Activated T-helper 1 cell treated with anti-CD3 and anti-CD28 coated beads, Interleukin-12 subunit alpha, Interleukin-12 subunit beta, Interleukin-2, Interleukin-4 antibody, amounts not matched to agents 30 ng/mL and 10 ng/mL and 1 ng/mL, durations not matched to agents 14 hours and 24 hours and 36 hours (primary cell): ENCODE measurements at regions not wholly inside any gene's neighbourhood (a gene's known extent, or its start where the extent isn't known, plus 50 kb on each side); places are given as distances from the start of the nearest gene placed in this dataset.
"Not testable (repeated sequence)": the region's sequence is repeated elsewhere in the genome, so short reads cannot be mapped to it uniquely, and the experiment has no call there.

Experiments used
- DNase-seq: peaks from one replicate; pipeline ENCODE4 v3.0.0; 2021; ENCODE audit warnings: low spot score
- H3K27ac Mint-ChIP-seq: one replicate; pipeline ENCODE4 v1.8.0; 2021; ENCODE audit warnings: mild to moderate bottlenecking, mixed read lengths
- H3K27me3 Mint-ChIP-seq: one replicate; pipeline ENCODE4 v1.8.0; 2022; ENCODE audit warnings: mild to moderate bottlenecking, moderate library complexity, mixed read lengths; ENCODE audit not compliant: insufficient read depth
- H3K36me3 Mint-ChIP-seq: one replicate; pipeline ENCODE4 v1.8.0; 2021; ENCODE audit warnings: low read depth, mixed read lengths
- H3K4me1 Mint-ChIP-seq: one replicate; pipeline ENCODE4 v1.8.0; 2021; ENCODE audit warnings: low read depth, mixed read lengths
- H3K4me3 Mint-ChIP-seq: one replicate; pipeline ENCODE4 v1.8.0; 2021; ENCODE audit warnings: mild to moderate bottlenecking, moderate library complexity, mixed read lengths
- H3K9me3 Mint-ChIP-seq: one replicate; pipeline ENCODE4 v1.8.0; 2021; ENCODE audit warnings: mixed read lengths
- intact Hi-C: fragments of 100-400 bp; cut with micrococcal nuclease; formaldehyde crosslinking; loops from one replicate; pipeline ENCODE4 v1.15.1; 2024

DNA sequence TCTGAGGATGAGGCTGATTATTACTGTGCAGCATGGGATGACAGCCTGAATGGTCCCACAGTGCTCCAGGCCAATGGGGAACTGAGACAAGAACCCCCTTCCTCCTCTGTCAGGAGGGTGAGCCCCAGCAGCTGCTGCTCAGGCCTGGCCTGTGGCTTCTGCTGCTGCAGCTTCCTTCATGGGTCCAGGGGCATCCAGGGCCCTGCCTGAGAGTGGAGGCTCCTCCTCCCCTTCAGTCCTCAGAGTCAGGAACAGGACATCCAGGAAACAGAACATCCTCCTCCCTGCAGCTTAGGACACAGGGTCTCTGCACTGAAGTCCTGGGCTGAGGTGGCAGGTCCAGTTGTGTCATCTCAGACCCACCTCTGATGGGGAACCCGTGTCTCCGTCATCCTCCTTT lies 127.2 kb downstream of the ZNF280B start:
- H3K27me3 Mint-ChIP-seq, result peaks cover 31% of the 10 kb centered on the region
- H3K36me3 Mint-ChIP-seq, H3K4me3 Mint-ChIP-seq, DNase-seq, H3K9me3 Mint-ChIP-seq, intact Hi-C loops, H3K27ac Mint-ChIP-seq, H3K4me1 Mint-ChIP-seq: not testable (repeated sequence)

GRCh38 chr22:22384267-22384666 lies 124.3 kb downstream of the ZNF280B start:
- peaks cover 33% of the 10 kb centered on the region for H3K27me3 Mint-ChIP-seq

GRCh38 chr22:22384668-22385244 lies 123.8 kb downstream of the ZNF280B start:
- DNase-seq, result no peak
- Mint-ChIP-seq H3K4me1 (no peaks in the 10 kb centered on the region), H3K27ac (no peak overlapping the region), H3K9me3 (no peaks in the 10 kb centered on the region), H3K36me3 (no peaks in the 10 kb centered on the region), H3K27me3 (peaks cover 31% of the 10 kb centered on the region), H3K4me3 (no peak overlapping the region)
- intact Hi-C loops, result no loop called here

More at GRCh38 chr22:22384267-22384666, 124.3 kb downstream of the ZNF280B start:
- H3K4me3 Mint-ChIP-seq, result no peak overlapping the region
- H3K36me3 Mint-ChIP-seq, result no peaks in the 10 kb centered on the region
- no peaks in the 10 kb centered on the region for H3K4me1 Mint-ChIP-seq
- DNase-seq, result no peak
- H3K27ac Mint-ChIP-seq, result no peak overlapping the region
- intact Hi-C loops, result no loop called here
- H3K9me3 Mint-ChIP-seq, result no peaks in the 10 kb centered on the region

DNA sequence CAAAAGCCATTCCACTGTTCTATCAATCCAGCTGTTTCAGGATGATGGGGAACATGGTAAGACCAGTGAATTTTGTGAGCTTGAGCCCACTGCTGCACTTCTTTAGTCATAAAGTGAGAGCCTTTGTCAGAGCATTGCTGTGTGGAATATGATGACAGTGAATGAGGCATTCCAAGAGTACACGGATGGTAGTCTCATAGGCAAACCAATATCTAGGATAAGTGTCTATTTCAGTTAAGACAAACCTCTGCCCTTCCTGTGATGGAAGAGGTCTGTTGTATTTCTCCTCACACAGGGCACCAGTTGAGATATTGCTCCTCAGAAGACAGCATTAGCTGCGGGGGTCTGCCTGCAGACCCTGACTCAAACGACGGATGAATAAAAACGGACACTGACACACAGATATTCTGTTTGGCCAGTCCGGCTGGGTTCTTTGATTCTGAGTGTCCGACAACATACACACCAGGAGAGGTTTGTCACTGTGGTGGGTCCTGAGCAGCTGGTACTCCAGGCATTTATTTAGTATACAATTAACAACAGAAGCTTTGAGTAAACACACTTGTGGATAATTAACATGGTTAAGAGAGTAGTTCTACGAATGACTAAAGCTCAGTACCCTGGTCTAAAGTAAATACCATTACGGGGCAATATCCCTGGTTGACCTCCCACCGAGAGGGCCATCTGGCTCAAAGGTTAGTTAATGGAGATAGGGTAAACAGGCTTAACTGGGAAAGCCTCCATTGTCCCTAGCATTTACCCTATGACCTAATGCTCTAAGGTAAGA lies 121.7 kb downstream of the ZNF280B start:
- intact Hi-C loops, result no loop called here
- Mint-ChIP-seq H3K27me3 (peaks cover 28% of the 10 kb centered on the region), H3K9me3 (no peaks in the 10 kb centered on the region), H3K4me1 (no peaks in the 10 kb centered on the region), H3K4me3 (no peak overlapping the region), H3K36me3 (no peaks in the 10 kb centered on the region), H3K27ac (no peak overlapping the region)
- DNase-seq, result no peak

GRCh38 chr22:22387386-22387736 lies 121.2 kb downstream of the ZNF280B start:
- DNase-seq, result no peak
- H3K9me3 Mint-ChIP-seq, result no peaks in the 10 kb centered on the region
- intact Hi-C loops, result no loop called here
- H3K4me3 Mint-ChIP-seq, result no peak overlapping the region
- no peaks in the 10 kb centered on the region for H3K4me1 Mint-ChIP-seq
- H3K27me3 Mint-ChIP-seq, result peaks cover 25% of the 10 kb centered on the region
- H3K27ac Mint-ChIP-seq, result no peak overlapping the region
- no peaks in the 10 kb centered on the region for H3K36me3 Mint-ChIP-seq

GRCh38 chr22:22388090-22388489 lies 120.5 kb downstream of the ZNF280B start:
- H3K9me3 Mint-ChIP-seq, result no peaks in the 10 kb centered on the region
- H3K4me1 Mint-ChIP-seq, result no peaks in the 10 kb centered on the region
- intact Hi-C loops, result no loop called here
- H3K27me3 Mint-ChIP-seq, result peaks cover 24% of the 10 kb centered on the region
- no peak overlapping the region for H3K4me3 Mint-ChIP-seq
- DNase-seq, result no peak
- no peak overlapping the region for H3K27ac Mint-ChIP-seq
- no peaks in the 10 kb centered on the region for H3K36me3 Mint-ChIP-seq

- no peaks in the 10 kb centered on the region for H3K36me3 Mint-ChIP-seq
- intact Hi-C loops, result no loop called here
Measured at GRCh38 chr22:22388494-22388893, 120.0 kb downstream of the ZNF280B start.

DNA sequence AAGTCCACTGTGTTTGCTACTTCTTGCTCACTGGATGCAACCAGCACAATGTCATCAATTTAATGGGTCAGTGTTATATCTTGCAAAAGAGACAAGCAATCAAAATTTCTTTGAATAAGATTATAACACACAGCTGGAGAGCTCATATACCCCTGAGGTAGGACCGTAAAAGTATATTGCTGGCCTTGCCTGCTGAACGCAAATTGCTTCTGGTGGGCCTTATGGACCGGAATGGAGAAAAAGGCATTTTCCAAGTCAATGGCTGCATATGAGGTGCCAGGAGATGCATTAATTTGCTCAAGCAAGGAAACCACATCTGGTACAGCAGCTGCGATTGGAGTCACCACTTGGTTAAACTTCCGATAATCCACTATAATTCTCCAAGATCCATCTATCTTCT lies 119.1 kb downstream of the ZNF280B start:
- Mint-ChIP-seq H3K27ac (no peak overlapping the region), H3K9me3 (no peaks in the 10 kb centered on the region), H3K4me1 (no peaks in the 10 kb centered on the region), H3K36me3 (no peaks in the 10 kb centered on the region), H3K27me3 (peaks cover 19% of the 10 kb centered on the region), H3K4me3 (no peak overlapping the region)
- DNase-seq, result no peak
- intact Hi-C loops, result no loop called here

More at GRCh38 chr22:22388494-22388893, 120.0 kb downstream of the ZNF280B start:
- Mint-ChIP-seq H3K27ac (no peak overlapping the region), H3K4me1 (no peaks in the 10 kb centered on the region), H3K27me3 (peaks cover 20% of the 10 kb centered on the region), H3K9me3 (no peaks in the 10 kb centered on the region), H3K4me3 (no peak overlapping the region)
- DNase-seq, result no peak

DNA sequence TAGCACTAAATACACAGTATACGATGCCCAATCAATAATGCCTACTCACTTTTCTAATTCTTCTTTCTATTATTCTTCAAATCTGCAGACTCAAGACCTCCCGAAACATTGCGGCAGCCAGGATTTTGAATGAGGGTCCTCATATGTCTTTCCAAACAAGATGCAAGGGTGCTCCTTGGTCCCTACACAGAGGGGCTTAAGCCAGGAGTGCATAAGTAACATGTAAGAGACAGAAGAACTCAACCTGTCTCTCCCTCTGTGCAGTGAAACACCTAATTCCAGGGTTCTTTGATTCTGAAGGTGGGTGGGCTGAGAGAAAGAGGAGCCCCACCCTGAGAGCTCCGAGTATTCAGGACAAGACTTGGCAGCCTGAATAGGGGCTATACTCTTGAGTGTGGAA lies 117.6 kb downstream of the ZNF280B start:
- Mint-ChIP-seq H3K4me1 (no peaks in the 10 kb centered on the region), H3K4me3 (no peak overlapping the region), H3K9me3 (no peaks in the 10 kb centered on the region), H3K27ac (no peak overlapping the region), H3K36me3 (no peaks in the 10 kb centered on the region), H3K27me3 (peaks cover 26% of the 10 kb centered on the region)
- DNase-seq, result no peak
- intact Hi-C loops, result no loop called here

GRCh38 chr22:22391543-22391942 lies 117.0 kb downstream of the ZNF280B start:
- Mint-ChIP-seq H3K9me3 (no peaks in the 10 kb centered on the region), H3K27me3 (peaks cover 24% of the 10 kb centered on the region), H3K36me3 (no peaks in the 10 kb centered on the region), H3K4me1 (no peaks in the 10 kb centered on the region), H3K27ac (no peak overlapping the region), H3K4me3 (no peak overlapping the region)
- no peak for DNase-seq
- intact Hi-C loops, result no loop called here

DNA sequence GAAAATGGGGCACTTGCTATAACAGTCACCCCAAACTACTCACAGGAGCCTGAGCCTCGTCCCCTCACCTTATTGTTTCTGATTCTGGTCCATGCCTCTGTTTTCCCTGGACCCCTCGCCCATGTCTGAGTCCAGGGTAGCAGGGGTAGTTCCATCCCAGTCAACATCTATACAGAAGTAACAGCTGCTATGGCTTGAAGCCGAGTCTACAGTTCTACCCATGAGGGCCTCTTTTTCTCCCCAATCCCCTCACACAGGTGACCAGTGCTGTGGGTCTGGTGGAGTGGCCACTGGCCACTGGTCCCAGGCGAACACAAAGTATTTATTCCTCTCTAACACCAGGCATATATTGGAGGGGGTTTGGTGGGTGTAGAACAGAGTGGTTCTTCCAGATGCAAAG lies 116.4 kb downstream of the ZNF280B start:
- no peaks in the 10 kb centered on the region for H3K4me1 Mint-ChIP-seq
- no peak overlapping the region for H3K4me3 Mint-ChIP-seq
- H3K36me3 Mint-ChIP-seq, result no peaks in the 10 kb centered on the region
- peaks cover 23% of the 10 kb centered on the region for H3K27me3 Mint-ChIP-seq
- no peak overlapping the region for H3K27ac Mint-ChIP-seq
- DNase-seq, result no peak
- intact Hi-C loops, result no loop called here
- H3K9me3 Mint-ChIP-seq, result no peaks in the 10 kb centered on the region

- Mint-ChIP-seq H3K27ac (no peak overlapping the region), H3K27me3 (peaks cover 21% of the 10 kb centered on the region), H3K9me3 (no peaks in the 10 kb centered on the region), H3K4me1 (no peaks in the 10 kb centered on the region), H3K4me3 (no peak overlapping the region), H3K36me3 (no peaks in the 10 kb centered on the region)
- intact Hi-C loops, result no loop called here
- no peak for DNase-seq
Measured at GRCh38 chr22:22394591-22394990, 114.0 kb downstream of the ZNF280B start.

DNA sequence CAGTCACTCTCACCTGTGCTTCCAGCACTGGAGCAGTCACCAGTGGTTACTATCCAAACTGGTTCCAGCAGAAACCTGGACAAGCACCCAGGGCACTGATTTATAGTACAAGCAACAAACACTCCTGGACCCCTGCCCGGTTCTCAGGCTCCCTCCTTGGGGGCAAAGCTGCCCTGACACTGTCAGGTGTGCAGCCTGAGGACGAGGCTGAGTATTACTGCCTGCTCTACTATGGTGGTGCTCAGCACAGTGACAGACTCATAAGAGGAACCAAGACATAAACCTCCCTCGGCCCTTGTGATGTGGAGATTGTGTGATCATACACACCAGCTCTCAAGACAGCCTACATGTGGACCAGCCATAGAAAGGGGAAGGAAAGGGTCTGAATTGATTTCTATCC lies 113.3 kb downstream of the ZNF280B start:
- no peak for DNase-seq
- Mint-ChIP-seq H3K36me3 (no peaks in the 10 kb centered on the region), H3K4me3 (no peak overlapping the region), H3K9me3 (no peaks in the 10 kb centered on the region), H3K4me1 (no peaks in the 10 kb centered on the region), H3K27ac (no peak overlapping the region), H3K27me3 (peaks cover 23% of the 10 kb centered on the region)
- intact Hi-C loops, result no loop called here
